BLaER1 treated with 17β-estradiol and CSF1 and Interleukin-3, amounts not matched to agents 10 nM and 100 nM (cell line): ENCODE measurements at regions not wholly inside any gene's neighbourhood (a gene's known extent, or its start where the extent isn't known, plus 50 kb on each side); places are given as distances from the start of the nearest gene placed in this dataset.
A peak's percentile ranks its signal among the peaks of the same experiment; 100 is the strongest.

ENCODE experiments used
- H3K27ac ChIP-seq, 11 experiments: shearing (Covaris generic); formaldehyde crosslinking; 2 replicates each; pipeline ENCODE4 v1.8.1; 2022
- H3K27me3 ChIP-seq, 11 experiments: shearing (Covaris generic); formaldehyde crosslinking; 2 replicates each; pipeline ENCODE4 v1.8.1; 2022
- H3K36me3 ChIP-seq, 11 experiments: shearing (Covaris generic); formaldehyde crosslinking; 2 replicates each; pipeline ENCODE4 v1.8.1; 2022
- H3K4me1 ChIP-seq, 10 experiments: shearing (Covaris generic); formaldehyde crosslinking; 2 replicates each; pipeline ENCODE4 v1.8.1; 2022
- H3K4me2 ChIP-seq, 11 experiments: shearing (Covaris generic); formaldehyde crosslinking; 2 replicates each; pipeline ENCODE4 v1.8.1; 2022
- H3K4me3 ChIP-seq, 10 experiments: shearing (Covaris generic); formaldehyde crosslinking; 2 replicates each; pipeline ENCODE4 v1.8.1; 2022
- H3K9ac ChIP-seq, 11 experiments: shearing (Covaris generic); formaldehyde crosslinking; 2 replicates each; pipeline ENCODE4 v1.8.1; 2022
- H3K9me3 ChIP-seq, 11 experiments: shearing (Covaris generic); formaldehyde crosslinking; replicated peaks in 1 of 11; 2 replicates each; pipeline ENCODE4 v1.8.1; 2022
- H4K20me1 ChIP-seq, 11 experiments: shearing (Covaris generic); formaldehyde crosslinking; 2 replicates each; pipeline ENCODE4 v1.8.1; 2022
- Cebpa-rat ChIP-seq, 11 experiments: shearing (Covaris generic); IDR thresholded peaks; 2 replicates each; pipeline ENCODE4 v1.8.1; 2022

- no peaks in the 10 kb centered on the region for H3K27me3 ChIP-seq
- no peak overlapping the region for H3K27ac ChIP-seq
- no peaks in the 10 kb centered on the region for H3K36me3 ChIP-seq
- H3K4me3 ChIP-seq = no peak overlapping the region
- peaks cover 0 to 9% (median 0%) of the 10 kb centered on the region in 11 experiments; a peak in 1 of 22 replicates for H3K9me3 ChIP-seq
- no peaks in the 10 kb centered on the region for H4K20me1 ChIP-seq
- no peak overlapping the region for H3K4me2 ChIP-seq
- no peaks in the 10 kb centered on the region for H3K4me1 ChIP-seq
- no peak for TF ChIP-seq Cebpa-rat (IDR thresholded peaks at IDR 0.05)
- no peak overlapping the region for H3K9ac ChIP-seq
Observed at GRCh38 chr12:24499151-24500146, 449.5 kb downstream of the BCAT1 start.

- no peaks in the 10 kb centered on the region for H4K20me1 ChIP-seq
- H3K4me3 ChIP-seq = no peak overlapping the region
- no peak overlapping the region for H3K4me2 ChIP-seq
- H3K27ac ChIP-seq = no peak overlapping the region
- no peak for TF ChIP-seq Cebpa-rat (IDR thresholded peaks at IDR 0.05)
- H3K4me1 ChIP-seq = peaks cover 0 to 8% (median 3%) of the 10 kb centered on the region in 10 experiments; a peak in 7 of 20 replicates
- H3K27me3 ChIP-seq = no peaks in the 10 kb centered on the region
- no peak overlapping the region for H3K9ac ChIP-seq
- H3K9me3 ChIP-seq = no peaks in the 10 kb centered on the region
- no peaks in the 10 kb centered on the region for H3K36me3 ChIP-seq
Observed at GRCh38 chr12:24496755-24497154, 452.1 kb downstream of the BCAT1 start.

- Histone ChIP-seq H3K36me3 (no peaks in the 10 kb centered on the region), H3K4me2 (no peak overlapping the region)
Observed at GRCh38 chr12:24494401-24494800, 454.5 kb downstream of the BCAT1 start.

GRCh38 chr12:24491968-24492367, 456.9 kb downstream of the BCAT1 start:
- Histone ChIP-seq H4K20me1 (no peaks in the 10 kb centered on the region), H3K9ac (no peak overlapping the region), H3K4me1 (peaks cover 0 to 13% (median 3%) of the 10 kb centered on the region in 10 experiments; a peak in 7 of 20 replicates), H3K4me3 (no peak overlapping the region), H3K36me3 (no peaks in the 10 kb centered on the region), H3K4me2 (peak overlapping the region in 5 of 11 experiments; percentile 6 to 41 (median 19); a peak in 7 of 22 replicates), H3K9me3 (no peaks in the 10 kb centered on the region), H3K27ac (no peak overlapping the region), H3K27me3 (no peaks in the 10 kb centered on the region)
- no peak for TF ChIP-seq Cebpa-rat (IDR thresholded peaks at IDR 0.05)

More at GRCh38 chr12:24494401-24494800, 454.5 kb downstream of the BCAT1 start:
- no peaks in the 10 kb centered on the region for H3K9me3 ChIP-seq
- H3K4me1 ChIP-seq = peaks cover 0 to 8% (median 3%) of the 10 kb centered on the region in 10 experiments; a peak in 7 of 20 replicates
- H3K9ac ChIP-seq = no peak overlapping the region
- no peaks in the 10 kb centered on the region for H4K20me1 ChIP-seq
- no peak overlapping the region for H3K27ac ChIP-seq
- H3K4me3 ChIP-seq = no peak overlapping the region
- H3K27me3 ChIP-seq = no peaks in the 10 kb centered on the region
- no peak for TF ChIP-seq Cebpa-rat (IDR thresholded peaks at IDR 0.05)

GRCh38 chr12:24489939-24490338, 459.0 kb downstream of the BCAT1 start:
- Histone ChIP-seq H3K4me1 (peaks cover 0 to 13% (median 3%) of the 10 kb centered on the region in 10 experiments; a peak in 7 of 20 replicates), H3K4me2 (no peak overlapping the region)

GRCh38 chr12:24488906-24489619, 459.8 kb downstream of the BCAT1 start:
- Histone ChIP-seq H3K9ac (no peak overlapping the region), H4K20me1 (no peaks in the 10 kb centered on the region), H3K27ac (no peak overlapping the region), H3K4me1 (peaks cover 0 to 13% (median 3%) of the 10 kb centered on the region in 10 experiments; a peak in 7 of 20 replicates), H3K36me3 (no peaks in the 10 kb centered on the region), H3K27me3 (no peaks in the 10 kb centered on the region), H3K4me3 (no peak overlapping the region), H3K9me3 (no peaks in the 10 kb centered on the region), H3K4me2 (no peak overlapping the region)
- TF ChIP-seq Cebpa-rat (IDR thresholded peaks at IDR 0.05) = no peak

More at GRCh38 chr12:24489939-24490338, 459.0 kb downstream of the BCAT1 start:
- H3K9ac ChIP-seq = no peak overlapping the region
- no peak for TF ChIP-seq Cebpa-rat (IDR thresholded peaks at IDR 0.05)
- no peaks in the 10 kb centered on the region for H3K9me3 ChIP-seq
- H4K20me1 ChIP-seq = no peaks in the 10 kb centered on the region
- H3K4me3 ChIP-seq = no peak overlapping the region
- H3K27ac ChIP-seq = no peak overlapping the region
- H3K27me3 ChIP-seq = no peaks in the 10 kb centered on the region
- no peaks in the 10 kb centered on the region for H3K36me3 ChIP-seq

GRCh38 chr12:24488091-24488596, 460.8 kb downstream of the BCAT1 start:
- Histone ChIP-seq H3K4me3 (no peak overlapping the region), H3K4me1 (peaks cover 0 to 13% (median 3%) of the 10 kb centered on the region in 10 experiments; a peak in 7 of 20 replicates), H3K9ac (no peak overlapping the region), H3K27me3 (no peaks in the 10 kb centered on the region), H3K9me3 (no peaks in the 10 kb centered on the region), H3K27ac (no peak overlapping the region), H4K20me1 (no peaks in the 10 kb centered on the region), H3K36me3 (no peaks in the 10 kb centered on the region), H3K4me2 (no peak overlapping the region)
- no peak for TF ChIP-seq Cebpa-rat (IDR thresholded peaks at IDR 0.05)

GRCh38 chr12:24487606-24488005, 461.3 kb downstream of the BCAT1 start:
- Histone ChIP-seq H3K9ac (no peak overlapping the region), H3K4me1 (peaks cover 0 to 13% (median 3%) of the 10 kb centered on the region in 10 experiments; a peak in 7 of 20 replicates), H3K27me3 (no peaks in the 10 kb centered on the region), H3K9me3 (no peaks in the 10 kb centered on the region), H3K36me3 (no peaks in the 10 kb centered on the region), H3K27ac (no peak overlapping the region), H4K20me1 (no peaks in the 10 kb centered on the region), H3K4me2 (no peak overlapping the region), H3K4me3 (no peak overlapping the region)
- TF ChIP-seq Cebpa-rat (IDR thresholded peaks at IDR 0.05) = no peak

- no peak overlapping the region for H3K4me3 ChIP-seq
- no peaks in the 10 kb centered on the region for H4K20me1 ChIP-seq
- H3K27ac ChIP-seq = no peak overlapping the region
- no peak overlapping the region for H3K9ac ChIP-seq
- no peaks in the 10 kb centered on the region for H3K36me3 ChIP-seq
- peaks cover 0 to 5% (median 0%) of the 10 kb centered on the region in 10 experiments; a peak in 1 of 20 replicates for H3K4me1 ChIP-seq
- no peaks in the 10 kb centered on the region for H3K9me3 ChIP-seq
- H3K27me3 ChIP-seq = no peaks in the 10 kb centered on the region
- no peak for TF ChIP-seq Cebpa-rat (IDR thresholded peaks at IDR 0.05)
- H3K4me2 ChIP-seq = no peak overlapping the region
Observed at GRCh38 chr12:24483732-24484131, 465.2 kb downstream of the BCAT1 start.
